GM12892 (cell line): ENCODE measurements at regions not wholly inside any gene's neighbourhood (a gene's known extent, or its start where the extent isn't known, plus 50 kb on each side); places are given as distances from the start of the nearest gene placed in this dataset.

Experiments used
- POLR2A ChIP-seq: IDR thresholded peaks from 2 replicates; pipeline ENCODE4 v1.6.1; 2011; ENCODE audit warnings: low read depth, low read length, control low read depth
- POLR2AphosphoS5 ChIP-seq: IDR thresholded peaks from 2 replicates; pipeline ENCODE4 v1.6.1; 2011; ENCODE audit warnings: low read depth, low read length, control low read depth

DNA sequence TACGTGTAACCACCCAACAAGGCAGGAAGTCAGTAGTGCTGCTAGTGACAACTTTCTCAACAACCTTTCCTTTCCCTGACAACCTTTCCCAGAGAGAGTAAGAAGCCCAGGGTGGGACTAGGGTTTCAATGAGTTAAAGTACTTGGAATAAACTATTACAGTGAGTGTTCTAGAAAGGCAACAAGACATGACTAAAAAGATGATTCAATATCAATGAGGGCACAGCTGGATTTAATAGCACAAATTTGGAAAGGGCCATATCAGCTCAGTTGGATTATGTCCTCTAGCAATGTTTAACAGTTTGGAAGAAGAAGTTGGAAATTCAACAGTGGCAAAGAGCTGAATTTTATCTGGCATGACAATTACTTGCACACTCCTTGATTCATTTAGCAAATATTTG, 90.4 kb upstream of the GRIN2B start:
- TF ChIP-seq POLR2AphosphoS5 (no peak), POLR2A (no peak)
